Kasumi-1 (cell line): ENCODE measurements at regions not wholly inside any gene's neighbourhood (a gene's known extent, or its start where the extent isn't known, plus 50 kb on each side); places are given as distances from the start of the nearest gene placed in this dataset.

Experiments
- DNase-seq, 2 experiments: peaks; one replicate each; lab custom pipeline; 2025; lab: John Stamatoyannopoulos, UW

DNA sequence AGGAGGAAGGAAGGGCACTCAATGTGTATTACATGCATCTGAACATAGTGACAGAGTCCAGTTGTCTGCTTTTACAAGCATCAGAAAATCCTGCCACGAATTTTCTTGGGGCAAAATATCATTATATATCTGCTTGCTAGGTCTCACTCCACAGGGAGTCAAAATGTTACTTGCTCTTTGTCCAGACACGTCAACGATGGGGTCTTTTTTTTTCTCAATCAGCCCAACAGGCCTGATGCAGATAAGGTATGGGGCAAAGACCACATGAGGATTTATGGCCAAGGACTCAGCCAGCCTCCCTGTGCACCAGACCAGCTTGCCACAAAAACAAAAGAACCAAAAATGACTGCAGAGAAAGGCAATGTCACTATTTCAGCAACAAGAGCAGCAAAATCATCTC is 323.4 kb upstream of the PKDCC start:
- DNase-seq, result no peak

DNA sequence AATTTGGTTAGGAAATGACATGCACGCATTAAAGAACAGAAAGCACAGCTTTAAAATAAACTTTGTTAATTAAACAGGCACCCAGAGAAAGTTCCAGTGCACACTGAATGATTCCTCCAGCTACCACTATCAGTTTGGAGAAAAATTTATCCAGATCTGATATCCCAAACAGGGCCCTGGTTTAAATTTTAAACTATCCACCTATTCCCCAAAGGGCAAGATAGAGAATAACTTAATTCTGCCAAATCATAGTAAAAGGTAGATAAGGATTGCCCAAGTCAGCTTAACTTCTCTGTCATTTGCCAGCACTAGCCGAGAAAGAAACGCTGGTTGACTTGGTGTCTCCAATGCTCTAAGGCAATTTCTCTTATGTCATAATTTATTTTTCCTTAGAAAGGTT is 321.9 kb upstream of the PKDCC start:
- no peak for DNase-seq

DNA sequence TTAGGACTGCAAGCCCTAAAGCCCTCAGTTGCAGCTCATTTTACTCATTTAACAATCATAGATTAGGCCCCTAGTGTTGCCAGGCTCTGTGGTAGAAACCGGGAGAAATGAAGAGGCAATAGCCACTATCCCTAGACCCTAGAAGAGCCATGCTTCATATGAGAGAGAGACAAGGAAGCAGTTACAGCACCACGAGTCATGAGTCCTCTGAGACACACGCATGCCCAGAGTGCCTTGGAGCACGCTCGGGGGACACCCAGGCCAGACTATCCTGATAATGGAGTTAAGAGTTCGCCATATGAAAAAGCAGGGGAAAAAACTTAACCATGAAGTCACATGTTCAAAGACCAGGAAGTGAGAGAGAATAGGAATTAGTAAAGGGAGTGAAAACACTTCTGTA is 321.5 kb upstream of the PKDCC start:
- DNase-seq, result no peak

DNA sequence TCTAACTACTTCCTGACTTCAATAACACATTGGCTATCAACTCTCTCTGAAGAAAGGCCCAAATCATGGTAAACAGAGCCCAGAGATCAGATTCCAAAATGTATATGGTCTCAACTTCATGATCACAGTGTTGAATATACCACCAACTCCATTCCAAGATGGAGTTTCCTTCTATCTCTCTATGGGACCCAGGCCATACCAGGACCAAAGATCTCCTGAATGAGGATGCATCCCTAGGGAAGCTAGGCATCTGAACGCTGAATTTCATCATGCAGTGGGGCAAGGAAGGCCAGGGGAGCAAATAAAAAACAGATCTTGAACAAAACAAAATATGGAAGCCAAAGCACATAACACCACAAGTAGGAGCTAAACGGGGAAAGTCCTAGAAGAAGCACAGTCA is 320.7 kb upstream of the PKDCC start:
- DNase-seq, result no peak

DNA sequence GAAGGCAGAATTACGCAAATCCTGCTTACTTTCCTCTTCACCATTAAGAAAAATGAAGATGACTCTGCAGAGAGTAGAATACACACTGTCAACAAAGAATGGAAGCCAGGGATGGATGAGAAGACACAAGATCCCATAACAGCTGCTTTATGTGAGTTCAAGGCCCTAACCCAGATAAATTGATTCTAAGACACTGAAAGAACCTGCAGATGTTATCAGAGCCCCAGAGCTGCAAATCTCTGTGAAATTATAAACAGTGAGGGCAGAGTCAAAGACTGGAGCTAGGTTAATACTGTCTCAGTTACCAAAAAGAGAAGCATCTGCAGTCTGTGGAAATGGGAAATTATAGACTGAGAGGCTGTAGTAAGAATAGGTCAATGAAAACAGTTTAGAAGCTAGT is 320.1 kb upstream of the PKDCC start:
- no peak for DNase-seq

DNA sequence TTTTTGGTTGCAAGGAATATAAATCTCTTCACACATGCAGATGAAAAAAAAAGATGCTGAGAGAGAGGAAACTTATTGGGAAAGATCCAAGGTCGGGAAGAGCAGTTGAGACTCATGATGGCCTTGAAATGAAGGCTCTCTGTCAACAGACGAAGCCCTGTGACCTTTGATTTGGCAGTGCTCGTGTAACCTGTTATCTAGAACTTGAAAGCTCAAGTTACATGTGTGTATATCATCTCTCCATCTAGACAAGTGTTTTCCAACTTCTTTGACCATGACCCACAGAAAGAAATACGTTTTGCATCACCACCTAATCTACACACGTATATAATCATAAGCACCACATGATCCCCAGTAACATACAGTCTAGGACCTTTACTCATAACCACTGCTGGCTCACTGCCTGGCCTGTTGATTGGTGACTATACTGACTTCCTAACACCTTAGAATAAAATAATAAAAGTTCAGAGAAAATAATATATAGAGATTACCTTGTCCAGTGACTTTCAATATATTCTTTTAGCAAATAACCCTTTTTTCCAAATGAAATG is 319.0 kb upstream of the PKDCC start:
- DNase-seq, result no peak

DNA sequence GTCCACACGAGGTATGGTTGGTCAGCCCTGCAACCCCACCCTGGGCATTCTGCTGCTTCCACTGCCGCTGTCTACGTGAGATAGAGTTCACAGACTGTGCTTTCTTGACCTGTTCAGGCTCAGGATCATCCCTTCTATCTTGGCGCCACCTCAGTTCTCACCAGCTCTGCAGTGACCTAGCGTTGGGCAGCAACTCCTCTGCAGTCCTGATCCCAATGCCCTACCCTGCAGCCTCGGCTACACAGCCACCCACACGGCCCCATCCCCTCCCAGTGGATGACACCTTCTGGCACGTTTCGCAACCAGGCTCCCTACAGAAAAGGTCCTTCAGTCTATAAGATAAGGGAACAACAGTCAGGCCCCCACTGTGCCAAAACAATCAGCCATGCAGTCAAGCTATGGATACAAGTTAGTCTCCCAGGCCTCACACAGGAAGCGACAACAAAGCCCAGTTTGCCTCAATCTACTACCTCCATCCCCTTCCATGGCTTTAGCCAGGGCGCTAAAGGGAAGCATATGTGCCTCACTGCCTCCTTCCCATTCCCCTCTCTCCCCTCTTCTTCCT is 317.9 kb upstream of the PKDCC start:
- no peak for DNase-seq

DNA sequence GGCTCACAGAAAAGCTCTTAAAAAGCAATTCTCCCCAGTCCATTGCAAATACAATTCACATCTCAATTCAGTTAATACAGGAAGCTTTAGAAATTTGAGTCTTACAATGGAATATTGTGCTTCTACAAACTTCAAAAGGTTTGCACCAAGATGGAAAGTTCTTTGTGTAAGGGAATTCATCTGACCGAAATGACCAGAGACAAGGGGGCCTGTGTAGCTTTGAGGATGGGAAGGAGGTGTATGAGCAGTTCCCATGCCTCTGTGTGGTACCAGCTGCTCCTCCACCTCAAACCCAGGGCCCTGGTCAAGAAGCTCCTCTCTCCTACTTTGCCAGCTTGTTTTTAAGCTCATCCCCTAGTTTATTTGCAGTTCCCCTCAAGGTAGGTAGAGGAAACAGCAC is 312.8 kb upstream of the PKDCC start:
- DNase-seq, result no peak

DNA sequence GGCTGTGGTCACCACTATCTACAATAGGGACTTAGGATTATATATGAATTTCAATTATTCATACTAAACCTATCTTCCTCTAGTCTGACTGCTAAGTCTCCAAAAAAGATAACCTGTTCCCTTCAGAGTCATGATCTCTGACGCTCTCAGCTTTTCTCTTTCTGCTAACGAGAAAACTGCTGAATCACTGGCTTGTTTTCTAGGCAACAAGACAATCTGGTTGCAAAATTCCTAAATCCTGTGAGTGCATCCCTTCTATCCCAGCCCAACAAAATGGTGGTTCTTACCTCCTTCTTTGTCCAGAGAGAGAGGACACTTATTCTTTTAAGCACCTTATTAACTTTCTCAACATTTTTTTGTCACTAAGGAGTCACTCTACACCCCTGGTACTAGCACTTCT is 312.3 kb upstream of the PKDCC start:
- no peak for DNase-seq

DNA sequence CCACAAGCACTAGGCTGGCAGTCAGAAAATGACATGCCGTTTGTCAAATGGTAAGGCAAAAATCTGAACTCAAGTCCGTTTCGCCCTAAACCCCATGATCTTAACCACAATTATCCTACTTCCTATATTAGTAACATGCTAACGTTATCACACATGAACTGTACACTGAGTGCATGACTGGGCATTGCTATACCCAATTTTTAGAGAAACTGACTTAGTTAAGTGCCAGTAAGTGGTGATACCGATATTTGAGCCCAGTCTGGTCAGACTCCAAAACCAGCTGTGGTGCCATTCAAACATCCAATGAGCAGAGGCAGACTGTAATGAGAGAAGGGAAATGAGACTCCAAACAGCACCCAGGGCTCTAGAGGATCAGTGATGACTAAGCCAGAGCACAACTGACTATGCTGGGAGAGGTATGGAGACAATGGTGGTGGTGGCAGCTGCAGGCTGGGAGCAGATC is 311.7 kb upstream of the PKDCC start:
- DNase-seq, result peak; percentile 32 to 40

DNA sequence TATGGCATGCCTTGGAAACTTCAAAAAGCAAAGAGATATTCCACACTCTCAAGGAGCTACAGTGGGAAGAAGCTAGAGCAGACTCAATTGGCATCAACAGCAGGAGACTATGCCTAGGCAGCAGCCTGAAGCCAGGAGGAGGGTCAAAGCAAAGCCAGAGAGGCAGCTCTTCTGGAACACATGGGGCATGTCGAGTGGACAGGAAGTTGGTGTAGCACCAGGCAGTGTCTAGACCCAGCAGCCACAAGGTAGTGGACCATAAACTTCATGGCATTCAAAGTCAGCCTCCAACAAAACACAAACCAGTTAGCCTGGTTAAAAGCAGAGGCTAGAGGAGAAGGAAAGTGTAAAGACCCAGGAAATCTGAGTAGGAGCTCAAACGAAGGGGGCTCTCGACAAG is 311.2 kb upstream of the PKDCC start:
- no peak for DNase-seq

DNA sequence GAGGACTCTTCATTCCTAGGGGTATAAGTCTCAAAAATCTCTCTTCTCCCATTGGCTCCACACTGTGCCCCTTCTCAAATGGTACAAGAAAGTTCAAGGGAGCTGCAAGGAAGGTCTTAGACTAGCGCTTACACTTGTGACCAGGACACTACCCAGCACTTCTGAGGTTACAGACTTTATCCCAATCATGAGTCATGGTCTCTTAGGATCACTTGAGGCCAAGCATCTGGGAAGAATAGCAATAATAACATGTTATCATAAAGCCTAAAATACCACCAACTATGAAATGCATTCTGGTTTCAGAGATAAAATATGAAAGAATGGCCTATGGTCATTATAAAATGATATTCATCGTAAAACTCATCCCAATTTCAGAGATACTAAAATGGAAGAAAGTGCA is 309.9 kb upstream of the PKDCC start:
- DNase-seq, result no peak

DNA sequence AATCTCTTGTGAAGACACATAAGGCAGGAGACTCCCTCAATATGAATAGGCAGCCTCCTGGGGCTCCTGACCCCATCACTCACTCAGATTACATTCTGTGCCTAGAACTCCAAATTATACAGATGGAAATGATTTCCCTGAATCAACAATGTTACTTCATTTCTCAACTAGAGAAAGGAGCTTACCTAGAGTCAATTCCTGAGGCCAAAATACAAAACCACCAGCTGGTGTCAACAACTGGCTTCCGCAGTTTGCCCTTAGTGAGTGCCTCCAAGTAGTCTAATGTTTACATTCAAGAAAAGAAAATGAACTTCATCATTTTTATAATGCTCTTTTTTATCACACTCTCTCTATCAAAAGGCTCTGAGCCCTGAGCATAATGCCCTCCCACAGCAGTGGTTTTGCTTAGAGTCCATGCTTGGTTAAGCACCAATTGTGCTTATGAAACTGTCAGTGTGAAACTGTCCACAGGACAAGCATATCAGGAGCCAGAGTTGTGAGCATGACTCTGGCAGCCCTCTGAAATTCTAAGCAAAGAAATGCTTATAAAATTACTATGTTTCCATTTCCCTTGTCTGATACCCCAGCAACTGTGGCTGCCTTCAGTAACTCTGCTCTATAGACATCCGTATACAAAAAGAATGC is 305.7 kb upstream of the PKDCC start:
- DNase-seq, result no peak

DNA sequence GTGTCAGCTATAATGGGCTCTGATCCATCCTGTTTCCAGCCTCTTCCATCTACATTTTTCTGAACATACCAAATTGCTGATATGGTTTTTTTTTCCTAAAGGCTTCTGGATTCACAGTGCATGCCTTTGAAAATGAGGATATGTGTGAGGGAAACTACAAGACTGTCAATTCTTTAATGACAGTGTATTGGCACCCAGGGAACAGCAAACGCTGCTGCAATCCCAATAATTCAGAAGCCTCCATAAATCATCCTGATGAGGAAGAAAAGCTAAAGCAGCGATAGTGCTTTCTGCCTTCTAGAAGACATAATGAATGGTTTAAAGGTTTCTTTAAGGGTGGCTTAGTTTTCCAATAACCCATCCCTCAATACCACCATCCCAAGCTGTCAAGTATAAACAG is 304.5 kb upstream of the PKDCC start:
- no peak for DNase-seq

DNA sequence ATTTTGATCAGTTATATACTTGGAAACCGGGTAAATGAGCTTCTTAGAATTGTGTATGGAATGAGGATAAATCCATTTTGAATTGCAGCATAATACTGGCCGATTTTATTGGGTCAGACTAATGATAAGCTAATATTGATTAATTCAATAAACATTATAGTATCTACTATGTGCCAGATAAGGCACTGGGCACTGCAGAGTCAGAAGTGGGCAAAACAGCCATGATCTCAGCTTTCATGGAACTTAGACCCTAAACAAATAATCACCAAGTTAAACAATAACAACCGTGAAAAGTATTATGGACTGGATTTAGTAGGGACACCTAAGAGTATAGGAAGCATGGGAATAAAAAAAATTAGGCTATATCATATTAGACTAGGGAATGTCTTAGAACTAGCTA is 297.0 kb upstream of the PKDCC start:
- no peak for DNase-seq

DNA sequence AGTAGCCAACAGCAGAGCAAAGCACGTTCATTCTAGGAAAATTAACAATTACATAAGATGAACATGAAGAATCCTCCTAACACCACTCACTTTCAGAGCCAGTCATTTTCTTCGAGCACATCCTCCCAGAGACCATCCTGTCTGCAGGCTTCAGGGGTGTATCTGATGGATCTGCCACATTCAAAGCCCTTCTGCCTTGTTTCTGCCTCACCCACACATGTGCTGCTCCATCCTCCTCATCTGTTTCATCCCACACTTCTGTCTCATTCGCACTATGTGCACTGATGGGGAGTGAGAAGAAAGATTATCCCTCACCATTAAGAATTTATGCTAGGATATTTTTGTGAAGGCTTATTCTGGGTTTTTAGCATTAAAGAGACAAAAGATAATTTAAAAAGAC is 287.9 kb upstream of the PKDCC start:
- no peak for DNase-seq

DNA sequence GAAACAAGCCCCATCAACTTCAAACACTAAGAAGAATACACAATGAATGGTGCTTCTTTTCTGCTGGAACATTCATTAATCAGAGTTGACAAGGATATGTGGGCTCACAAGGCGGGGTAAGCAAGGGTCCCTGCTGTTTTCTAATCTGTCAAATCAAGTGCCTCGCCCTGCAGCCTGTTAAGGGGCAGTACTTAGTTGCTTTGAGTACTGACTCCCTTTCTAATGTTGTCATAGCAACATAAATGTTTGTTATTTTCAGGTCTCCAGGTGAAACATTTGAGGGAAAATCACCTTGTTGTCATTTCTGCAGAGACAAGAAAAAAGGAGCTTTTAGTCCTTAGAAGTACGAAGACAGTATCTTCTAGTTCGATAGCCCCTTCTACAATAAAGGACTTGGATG is 284.7 kb upstream of the PKDCC start:
- no peak for DNase-seq

DNA sequence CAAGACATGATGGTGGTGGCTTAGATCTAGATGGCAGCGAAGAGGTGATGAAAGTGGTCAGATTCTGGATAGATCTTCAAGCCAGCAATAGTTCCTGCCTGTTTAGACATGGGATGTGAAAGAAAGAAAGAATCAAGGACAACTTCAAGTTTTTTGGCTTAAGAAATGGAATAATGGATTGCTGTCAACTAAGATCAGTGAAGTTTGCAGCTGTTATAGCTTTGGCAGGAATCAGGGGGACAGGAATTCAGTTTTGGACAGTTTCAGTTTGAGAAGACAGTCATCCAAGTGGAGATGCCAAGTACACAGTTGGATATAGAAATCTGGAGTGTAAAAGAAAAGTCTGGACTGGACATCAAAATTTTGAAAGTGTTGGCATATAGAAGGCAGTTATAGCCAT is 283.7 kb upstream of the PKDCC start:
- no peak for DNase-seq

DNA sequence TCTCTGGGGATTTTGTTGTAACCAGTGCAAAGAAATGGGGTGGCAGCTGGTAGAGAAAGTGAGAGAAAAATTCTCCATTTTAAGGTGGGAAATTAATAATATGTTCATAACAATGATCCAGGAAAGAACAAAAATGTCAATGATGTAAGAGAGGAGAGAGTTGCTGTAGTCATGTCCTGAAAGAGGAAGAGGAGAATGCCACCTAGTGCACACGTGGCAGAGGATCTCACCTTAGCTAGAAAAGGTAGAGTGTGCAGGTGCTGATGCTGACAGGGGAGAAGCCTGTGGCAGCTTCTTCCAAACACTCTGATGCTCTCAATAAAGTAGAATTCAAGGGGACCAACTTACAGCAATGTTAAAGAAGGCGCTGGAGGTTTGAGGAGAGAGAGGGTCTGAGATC is 282.9 kb upstream of the PKDCC start:
- no peak for DNase-seq

DNA sequence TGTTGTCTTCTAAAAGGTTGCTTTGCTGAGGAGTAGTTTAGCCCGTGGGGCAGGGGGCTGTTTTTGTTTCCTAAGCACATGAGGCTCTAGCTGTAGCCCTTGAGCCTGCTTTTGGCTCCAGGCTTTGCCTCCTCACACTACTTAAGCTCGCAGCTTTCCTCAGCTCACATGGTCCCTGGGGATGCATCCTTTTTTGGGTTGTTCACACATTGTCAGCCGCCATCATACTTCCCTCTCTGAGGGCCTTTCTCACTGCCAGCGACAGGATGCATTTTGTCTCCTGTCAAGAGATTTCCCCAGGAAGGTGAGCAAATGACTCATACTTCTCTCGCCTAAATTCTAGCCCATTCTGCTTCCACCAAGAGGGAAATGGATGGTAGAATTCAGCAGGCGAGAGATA is 279.5 kb upstream of the PKDCC start:
- no peak for DNase-seq

DNA sequence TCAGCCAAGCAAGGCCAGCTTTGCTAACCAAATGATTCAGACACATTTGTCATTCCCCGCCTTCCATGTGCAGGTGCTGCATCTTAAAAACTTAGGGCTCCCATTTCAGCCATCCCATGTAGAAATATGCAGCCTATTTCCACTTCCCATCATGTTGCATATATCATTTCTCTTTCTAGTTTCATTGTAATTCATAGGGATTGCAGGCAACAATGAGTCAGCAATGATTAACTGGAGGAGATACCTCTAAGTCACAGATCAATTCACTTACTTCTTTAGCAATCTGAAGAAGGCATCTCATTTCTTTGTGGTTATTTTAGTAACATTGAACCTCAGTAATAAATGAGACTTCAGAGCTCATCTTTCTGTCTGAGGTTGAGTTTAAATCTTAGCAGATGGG is 276.1 kb upstream of the PKDCC start:
- no peak for DNase-seq

DNA sequence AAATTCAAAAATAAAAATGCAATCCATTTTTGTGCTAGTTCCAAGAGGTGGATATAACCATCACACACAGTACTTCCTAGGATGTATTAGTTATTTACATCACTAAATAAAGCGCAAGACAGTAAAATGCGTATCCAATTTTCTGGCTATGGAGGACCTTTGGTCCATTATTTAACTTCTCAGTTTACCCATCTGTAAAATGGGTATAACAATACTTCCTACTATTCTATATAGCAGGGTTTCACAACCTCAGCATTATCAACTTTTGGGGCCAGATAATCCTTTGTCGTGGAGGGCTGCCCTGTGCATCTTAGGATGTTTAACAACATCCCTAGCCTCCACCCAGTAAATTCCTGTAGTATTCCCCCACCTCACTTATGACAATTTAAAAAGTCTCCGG is 275.1 kb upstream of the PKDCC start:
- DNase-seq, result no peak

DNA sequence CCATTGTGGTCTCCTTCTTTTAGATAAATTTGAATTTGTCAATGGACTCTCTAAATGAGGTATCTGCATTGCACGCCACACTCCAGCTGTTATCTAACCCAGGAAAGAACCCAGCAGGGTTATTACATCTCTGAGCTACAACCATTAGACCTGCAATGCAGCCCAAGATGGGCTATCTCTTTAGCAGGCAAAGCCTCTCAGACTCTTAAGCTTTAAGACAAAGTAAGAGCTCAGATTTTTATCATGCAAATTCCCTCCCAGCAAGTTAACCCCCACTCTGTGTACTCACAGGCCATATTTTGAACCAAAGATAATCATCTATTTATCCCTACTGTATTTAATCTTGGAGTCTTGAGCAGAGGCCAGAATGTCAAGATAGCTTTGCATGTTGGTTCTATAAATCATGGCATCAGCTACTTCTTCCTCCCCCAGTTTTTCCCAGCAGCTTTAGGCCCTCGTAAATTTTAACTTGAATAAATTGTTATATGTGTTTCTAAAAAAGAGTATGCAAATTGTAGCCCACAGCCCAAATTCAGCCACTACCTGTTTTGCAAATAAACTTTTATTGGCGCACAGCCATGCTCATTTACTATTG is 273.7 kb upstream of the PKDCC start:
- no peak for DNase-seq
